Mesenchymal stem cell (in vitro differentiated cells and primary cell): ENCODE measurements at regions not wholly inside any gene's neighbourhood (a gene's known extent, or its start where the extent isn't known, plus 50 kb on each side); places are given as distances from the start of the nearest gene placed in this dataset.
"Not testable (repeated sequence)": the region's sequence is repeated elsewhere in the genome, so short reads cannot be mapped to it uniquely, and the experiment has no call there.

Source experiments
- DNase-seq: peaks from one replicate; pipeline ENCODE4 v3.0.0-alpha.2; 2013
- H2AFZ ChIP-seq: one replicate; pipeline ENCODE4 v1.6.1; 2013; ENCODE audit warnings: low read depth, mild to moderate bottlenecking, control low read depth, inconsistent platforms, low read length, moderate library complexity
- H2AK5ac ChIP-seq: 2 replicates; pipeline ENCODE4 v1.6.1; 2013; ENCODE audit warnings: low read length, moderate library complexity, mild to moderate bottlenecking, inconsistent platforms; ENCODE audit not compliant: severe bottlenecking
- H2BK120ac ChIP-seq: one replicate; pipeline ENCODE4 v1.6.1; 2013; ENCODE audit warnings: low read depth, mild to moderate bottlenecking, inconsistent platforms, low read length, moderate library complexity
- H2BK12ac ChIP-seq, 2 experiments: one replicate each; pipeline ENCODE4 v1.6.1; 2013; ENCODE audit warnings: inconsistent platforms in 2 of 2, low read length in 2 of 2, mild to moderate bottlenecking in 2 of 2, moderate library complexity in 2 of 2, control low read depth in 1 of 2
- H2BK15ac ChIP-seq: one replicate; pipeline ENCODE4 v1.6.1; 2013; ENCODE audit warnings: mild to moderate bottlenecking, low read depth, inconsistent platforms; ENCODE audit not compliant: poor library complexity, severe bottlenecking
- H2BK5ac ChIP-seq: 2 replicates; pipeline ENCODE4 v1.6.1; 2013; ENCODE audit warnings: low read depth, mild to moderate bottlenecking, low read length, control low read depth, inconsistent platforms; ENCODE audit not compliant: poor library complexity, severe bottlenecking
- H3K14ac ChIP-seq, 2 experiments: one replicate each; pipeline ENCODE4 v1.6.1; 2013; ENCODE audit warnings: inconsistent platforms in 2 of 2, low read length in 2 of 2, control low read depth in 1 of 2, mild to moderate bottlenecking in 1 of 2, moderate library complexity in 1 of 2
- H3K18ac ChIP-seq, 2 experiments: one replicate each; pipeline ENCODE4 v1.6.1; 2013; ENCODE audit warnings: inconsistent platforms in 2 of 2, low read length in 2 of 2, control low read depth in 1 of 2, low read depth in 1 of 2, mild to moderate bottlenecking in 1 of 2
- H3K23ac ChIP-seq, 2 experiments: one replicate each; pipeline ENCODE4 v1.6.1; 2013; ENCODE audit warnings: inconsistent platforms in 2 of 2, low read length in 2 of 2, mild to moderate bottlenecking in 2 of 2, moderate library complexity in 2 of 2, control low read depth in 1 of 2
- H3K27ac ChIP-seq: 2 replicates; pipeline ENCODE4 v1.5.1; 2013; ENCODE audit warnings: mild to moderate bottlenecking, moderate library complexity, low read length, control low read depth, inconsistent platforms; ENCODE audit not compliant: poor library complexity, severe bottlenecking
- H3K27me3 ChIP-seq, 2 experiments: 2 replicates each; pipeline versions ENCODE4 v1.6.1 to v1.7.0; 2013; ENCODE audit warnings: low read length in 2 of 2, mild to moderate bottlenecking in 2 of 2, moderate library complexity in 2 of 2, control low read depth in 1 of 2, inconsistent platforms in 1 of 2; ENCODE audit not compliant: control insufficient read depth in 1 of 2, insufficient read depth in 1 of 2
- H3K36me3 ChIP-seq, 2 experiments: 2 replicates each; pipeline versions ENCODE4 v1.6.1 to v1.7.0; 2013; ENCODE audit warnings: low read length in 2 of 2, control low read depth in 1 of 2, inconsistent platforms in 1 of 2, low read depth in 1 of 2, mild to moderate bottlenecking in 1 of 2; ENCODE audit not compliant: insufficient read depth in 2 of 2, control insufficient read depth in 1 of 2
- H3K4ac ChIP-seq, 2 experiments: one replicate each; pipeline ENCODE4 v1.6.1; 2013; ENCODE audit warnings: inconsistent platforms in 2 of 2, low read length in 2 of 2, mild to moderate bottlenecking in 2 of 2, moderate library complexity in 2 of 2, control low read depth in 1 of 2, low read depth in 1 of 2
- H3K4me1 ChIP-seq: 2 replicates; pipeline ENCODE4 v1.6.1; 2013; ENCODE audit warnings: low read depth, low read length, control low read depth; ENCODE audit not compliant: control insufficient read depth, insufficient read depth
- H3K4me2 ChIP-seq: 2 replicates; pipeline ENCODE4 v1.6.1; 2013; ENCODE audit warnings: low read length, mild to moderate bottlenecking, inconsistent platforms; ENCODE audit not compliant: poor library complexity, severe bottlenecking
- H3K4me3 ChIP-seq, 2 experiments: 2 replicates each; pipeline versions ENCODE4 v1.5.1 to v1.7.0; 2013; ENCODE audit warnings: low read length in 2 of 2, mild to moderate bottlenecking in 2 of 2, control low read depth in 1 of 2, low read depth in 1 of 2; ENCODE audit not compliant: insufficient read depth in 1 of 2
- H3K79me1 ChIP-seq: replicated peaks from 2 replicates; pipeline ENCODE4 v1.6.1; 2013; ENCODE audit warnings: mild to moderate bottlenecking, control low read depth, low read length, inconsistent platforms; ENCODE audit not compliant: poor library complexity, severe bottlenecking
- H3K9ac ChIP-seq: 2 replicates; pipeline ENCODE4 v1.7.0; 2013; ENCODE audit warnings: mild to moderate bottlenecking, low read length, moderate library complexity
- H3K9me3 ChIP-seq: 2 replicates; pipeline ENCODE4 v1.7.0; 2013; ENCODE audit warnings: mild to moderate bottlenecking, low read length; ENCODE audit not compliant: control insufficient read depth
- H4K8ac ChIP-seq: one replicate; pipeline ENCODE4 v1.6.1; 2013; ENCODE audit warnings: inconsistent platforms, mild to moderate bottlenecking, low read length, moderate library complexity
- H4K91ac ChIP-seq: one replicate; pipeline ENCODE4 v1.6.1; 2013; ENCODE audit warnings: mild to moderate bottlenecking, low read length, inconsistent platforms
- WGBS: methylation state at CpG from one replicate; pipeline ENCODE4 v1.1.7; 2013; ENCODE audit warnings: mixed read lengths; 5-methylcytosine and 5-hydroxymethylcytosine counted together

DNA sequence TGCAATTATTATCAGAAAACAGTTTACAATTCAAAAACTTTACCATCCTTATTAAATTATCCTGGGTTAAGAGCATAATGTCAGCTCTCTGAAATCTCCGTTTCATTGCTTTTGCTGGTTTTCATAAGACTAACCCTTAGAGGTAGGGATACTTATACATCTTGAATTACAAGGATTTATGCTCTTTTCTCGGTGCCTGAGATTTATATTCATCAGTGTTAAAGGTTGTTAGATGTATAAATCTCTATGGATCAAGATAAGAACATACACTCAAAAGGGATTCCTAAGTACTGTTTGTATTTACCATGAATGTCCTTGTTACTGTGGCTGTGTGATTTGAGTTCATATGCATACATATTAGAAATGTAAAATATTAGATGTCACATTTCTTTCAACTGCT lies 684.7 kb downstream of the EFNA5 start:
- Histone ChIP-seq H4K91ac (no peak overlapping the region), H2BK120ac (no peak overlapping the region), H3K4me2 (no peak overlapping the region), H3K79me1 (no peaks in the 10 kb centered on the region), H2BK5ac (no peak overlapping the region), H3K18ac (no peak overlapping the region), H3K23ac (no peak overlapping the region), H2BK15ac (no peak overlapping the region), H4K8ac (no peak overlapping the region), H3K27me3 (no peaks in the 10 kb centered on the region), H2AFZ (no peak overlapping the region), H3K4ac (no peak overlapping the region), H3K4me1 (no peaks in the 10 kb centered on the region), H3K14ac (no peak overlapping the region), H3K4me3 (no peak overlapping the region), H2AK5ac (no peak overlapping the region), H2BK12ac (no peak overlapping the region), H3K36me3 (no peaks in the 10 kb centered on the region), H3K27ac (no peak overlapping the region), H3K9me3 (no peaks in the 10 kb centered on the region), H3K9ac (no peak overlapping the region)
- no peak for DNase-seq
- WGBS: no CpG with 5 or more reads among the region's 2 CpGs

DNA sequence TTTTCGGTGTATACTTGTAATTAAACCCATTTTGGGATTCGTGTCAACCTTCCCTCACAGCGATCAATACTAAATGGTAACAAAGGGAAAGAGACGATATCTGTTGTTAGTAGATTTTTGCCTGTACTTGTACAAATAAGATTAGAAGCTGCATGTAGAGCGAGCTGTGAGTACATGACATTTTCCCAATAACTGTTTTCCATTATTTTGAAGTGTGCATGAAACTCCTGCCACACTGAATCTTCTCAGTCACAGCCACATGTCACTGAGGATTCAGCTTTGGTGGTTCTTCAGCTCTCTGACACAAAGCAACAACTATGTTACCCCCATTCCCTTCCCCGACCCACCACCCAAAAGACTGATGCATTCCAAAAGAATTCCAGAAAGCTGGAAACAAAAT lies 685.6 kb downstream of the EFNA5 start:
- Histone ChIP-seq H2AK5ac (no peak overlapping the region), H3K79me1 (no peaks in the 10 kb centered on the region), H3K4me1 (no peaks in the 10 kb centered on the region), H3K4me2 (no peak overlapping the region), H3K4ac (no peak overlapping the region), H2AFZ (no peak overlapping the region), H2BK5ac (no peak overlapping the region), H4K91ac (no peak overlapping the region), H2BK12ac (no peak overlapping the region), H3K9ac (no peak overlapping the region), H3K4me3 (no peak overlapping the region), H3K27ac (no peak overlapping the region), H2BK15ac (no peak overlapping the region), H3K9me3 (no peaks in the 10 kb centered on the region), H2BK120ac (no peak overlapping the region), H3K14ac (no peak overlapping the region), H3K23ac (no peak overlapping the region), H3K18ac (no peak overlapping the region), H3K36me3 (no peaks in the 10 kb centered on the region), H4K8ac (no peak overlapping the region), H3K27me3 (no peaks in the 10 kb centered on the region)
- DNase-seq: no peak
- WGBS: 93% methylated on average over 5 of the region's 6 CpGs

DNA sequence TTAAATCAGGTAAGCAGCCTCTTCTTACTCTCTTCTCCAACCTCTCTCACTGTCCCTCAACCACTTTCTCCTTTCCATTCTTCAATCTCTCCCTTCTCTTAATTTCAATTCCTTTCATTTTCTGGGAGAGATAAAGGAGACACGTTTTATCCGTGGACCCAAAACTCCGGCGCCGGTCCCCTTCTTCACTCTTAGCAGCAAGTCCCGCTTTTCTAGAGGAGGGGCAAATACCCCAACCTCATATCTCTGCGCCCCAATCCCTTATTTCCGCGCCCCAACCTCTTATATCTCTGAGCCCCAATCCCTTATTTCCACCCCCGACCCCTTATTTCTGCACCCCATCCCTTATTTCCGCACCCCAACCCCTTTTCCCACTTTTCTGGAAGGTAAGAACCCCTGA lies 691.6 kb downstream of the EFNA5 start:
- not testable (repeated sequence) for H2BK120ac ChIP-seq, H3K79me1 ChIP-seq, H3K18ac ChIP-seq, H4K91ac ChIP-seq, H2BK15ac ChIP-seq, H3K27me3 ChIP-seq, H2BK5ac ChIP-seq, H3K4me2 ChIP-seq, H2BK12ac ChIP-seq, H3K27ac ChIP-seq, H3K9me3 ChIP-seq, H2AFZ ChIP-seq, H4K8ac ChIP-seq, H3K9ac ChIP-seq, H3K14ac ChIP-seq, H2AK5ac ChIP-seq, H3K36me3 ChIP-seq, H3K4ac ChIP-seq, H3K4me1 ChIP-seq, DNase-seq, H3K4me3 ChIP-seq, H3K23ac ChIP-seq
- 50% methylated on average over 11 of the region's 11 CpGs for WGBS

DNA sequence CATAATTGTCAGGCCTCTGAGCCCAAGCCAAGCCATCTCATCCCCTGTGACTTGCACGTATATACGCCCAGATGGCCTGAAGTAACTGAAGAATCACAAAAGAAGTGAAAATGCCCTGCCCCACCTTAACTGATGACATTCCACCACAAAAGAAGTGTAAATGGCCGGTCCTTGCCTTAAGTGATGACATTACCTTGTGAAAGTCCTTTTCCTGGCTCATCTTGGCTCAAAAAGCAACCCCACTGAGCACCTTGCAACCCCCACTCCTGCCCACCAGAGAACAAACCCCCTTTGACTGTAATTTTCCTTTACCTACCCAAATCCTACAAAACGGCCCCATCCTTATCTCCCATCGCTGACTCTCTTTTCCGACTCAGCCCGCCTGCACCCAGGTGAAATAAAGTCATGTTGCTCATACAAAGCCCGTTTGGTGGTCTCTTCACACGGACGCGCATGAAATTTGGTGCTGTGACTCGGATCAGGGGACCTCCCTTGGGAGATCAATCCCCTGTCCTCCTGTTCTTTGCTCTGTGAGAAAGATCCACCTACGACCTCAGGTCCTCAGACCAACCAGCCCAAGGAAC lies 692.1 kb downstream of the EFNA5 start:
- not testable (repeated sequence) for H2BK5ac ChIP-seq, H3K36me3 ChIP-seq, H2BK15ac ChIP-seq, H3K9ac ChIP-seq, H4K8ac ChIP-seq, H2BK120ac ChIP-seq, H2AFZ ChIP-seq, H2BK12ac ChIP-seq, H3K18ac ChIP-seq, H3K4ac ChIP-seq, H3K4me1 ChIP-seq, H3K14ac ChIP-seq, H3K27me3 ChIP-seq, H3K9me3 ChIP-seq, DNase-seq, H4K91ac ChIP-seq, H2AK5ac ChIP-seq, H3K4me2 ChIP-seq, H3K79me1 ChIP-seq, H3K23ac ChIP-seq, H3K27ac ChIP-seq, H3K4me3 ChIP-seq
- 54% methylated on average over 13 of the region's 13 CpGs for WGBS
